GM18868 (cell line): ENCODE measurements at regions not wholly inside any gene's neighbourhood (a gene's known extent, or its start where the extent isn't known, plus 50 kb on each side); places are given as distances from the start of the nearest gene placed in this dataset.
A peak's percentile ranks its signal among the peaks of the same experiment; 100 is the strongest.
"Not testable (repeated sequence)": the region's sequence is repeated elsewhere in the genome, so short reads cannot be mapped to it uniquely, and the experiment has no call there.

Experiments used
- ATAC-seq: cut with Tn5 transposase; IDR thresholded peaks from one replicate; pipeline ENCODE4 v1.9.1; 2021; ENCODE audit warnings: mild to moderate bottlenecking, moderate library complexity; ENCODE audit not compliant: unreplicated experiment

DNA sequence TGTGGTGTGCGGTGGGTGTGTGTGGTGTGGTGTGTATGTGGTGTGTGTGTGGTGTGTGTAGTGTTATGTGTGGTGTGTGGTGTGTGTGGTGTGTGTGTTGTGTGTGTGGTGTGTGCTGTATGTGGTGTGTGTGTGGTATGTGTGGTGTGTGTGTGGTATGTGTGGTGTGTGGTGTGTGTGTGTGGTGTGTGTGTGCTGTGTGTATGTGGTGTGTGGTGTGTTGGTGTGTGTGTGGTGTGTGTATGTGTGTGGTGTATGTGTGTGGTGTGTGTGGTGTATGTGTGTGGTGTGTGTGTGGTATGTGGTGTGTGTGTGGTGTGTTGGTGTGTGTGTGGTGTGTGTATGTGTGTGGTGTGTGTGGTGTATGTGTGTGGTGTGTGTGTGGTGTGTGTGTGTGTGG, 144.3 kb downstream of the HSD17B3 start:
- ATAC-seq = no peak

DNA sequence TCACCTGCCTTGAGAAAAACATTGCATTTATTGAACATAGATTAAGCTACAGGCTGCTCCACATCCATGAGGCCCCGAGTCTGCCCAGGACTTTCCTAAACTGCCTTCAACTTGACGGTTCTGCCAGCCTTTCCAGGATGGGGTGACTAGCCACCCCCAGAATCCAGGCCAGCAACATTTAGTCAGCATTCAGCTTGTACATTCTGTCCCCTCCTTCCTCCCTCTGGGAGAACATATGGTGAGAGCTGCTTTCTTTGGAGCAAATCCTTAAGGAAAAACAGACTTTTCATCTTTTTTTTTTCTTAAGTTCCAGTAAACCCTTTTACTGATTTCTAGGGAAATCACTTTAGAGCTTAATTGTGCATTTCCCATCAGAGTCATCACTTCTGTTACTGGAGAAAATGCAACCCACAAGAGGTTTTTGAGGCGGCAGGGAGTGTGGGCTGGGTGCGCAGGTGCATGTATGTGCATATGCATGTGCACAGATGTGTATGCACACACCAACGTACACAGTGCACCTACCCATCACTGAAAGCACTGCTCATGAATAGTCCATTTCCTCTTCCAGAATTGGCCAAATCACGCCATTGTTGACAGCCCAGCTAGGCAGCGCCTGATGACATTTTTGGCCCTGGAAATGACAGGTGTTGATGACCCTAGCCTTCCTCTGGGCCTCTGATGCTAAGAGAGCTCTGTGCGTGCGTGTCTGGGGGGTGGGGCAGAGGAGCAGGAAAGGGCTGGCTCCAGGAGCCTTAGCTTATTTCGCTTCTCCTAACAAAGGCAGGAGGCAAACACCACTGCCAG, 145.6 kb downstream of the HSD17B3 start:
- no peak for ATAC-seq

DNA sequence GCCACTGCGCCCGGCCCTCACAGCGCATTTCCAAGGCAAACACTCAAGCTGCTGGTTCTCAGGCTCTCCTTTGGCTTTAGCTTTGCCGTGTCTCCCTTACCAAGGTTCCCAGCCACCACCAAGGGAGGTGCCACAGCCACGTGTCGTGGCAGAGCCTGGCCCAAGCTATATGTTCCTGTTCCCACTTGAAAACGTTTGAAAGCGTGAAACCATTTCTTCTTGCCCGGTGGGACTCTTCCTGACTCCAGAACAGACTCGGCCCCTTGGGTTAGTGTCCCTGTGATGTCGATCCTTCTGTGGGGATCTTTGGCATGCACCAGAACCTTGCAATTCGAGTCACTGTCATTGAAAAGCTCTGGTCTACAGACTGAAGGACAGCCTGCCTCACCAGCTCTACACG, 147.9 kb downstream of the HSD17B3 start:
- ATAC-seq = no peak

DNA sequence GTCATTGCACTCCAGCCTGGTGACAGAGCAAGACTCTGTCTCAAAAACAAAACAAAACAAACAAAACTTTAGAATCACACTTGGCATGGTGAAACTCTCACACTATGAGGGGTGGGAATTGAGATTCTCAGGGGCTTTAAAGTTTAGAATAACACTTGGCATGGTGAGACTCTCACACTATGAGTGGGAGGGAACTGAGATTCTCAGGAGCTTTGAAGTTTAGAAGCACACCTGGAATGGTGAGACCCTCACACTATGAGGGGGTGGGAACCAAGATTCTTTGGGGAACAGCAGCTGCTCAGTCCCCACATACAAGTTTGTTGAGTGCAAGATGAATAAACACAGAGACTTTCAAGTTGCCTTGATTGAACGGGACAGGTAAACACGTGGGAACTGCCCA, 149.4 kb downstream of the HSD17B3 start:
- peak; percentile 38 for ATAC-seq

DNA sequence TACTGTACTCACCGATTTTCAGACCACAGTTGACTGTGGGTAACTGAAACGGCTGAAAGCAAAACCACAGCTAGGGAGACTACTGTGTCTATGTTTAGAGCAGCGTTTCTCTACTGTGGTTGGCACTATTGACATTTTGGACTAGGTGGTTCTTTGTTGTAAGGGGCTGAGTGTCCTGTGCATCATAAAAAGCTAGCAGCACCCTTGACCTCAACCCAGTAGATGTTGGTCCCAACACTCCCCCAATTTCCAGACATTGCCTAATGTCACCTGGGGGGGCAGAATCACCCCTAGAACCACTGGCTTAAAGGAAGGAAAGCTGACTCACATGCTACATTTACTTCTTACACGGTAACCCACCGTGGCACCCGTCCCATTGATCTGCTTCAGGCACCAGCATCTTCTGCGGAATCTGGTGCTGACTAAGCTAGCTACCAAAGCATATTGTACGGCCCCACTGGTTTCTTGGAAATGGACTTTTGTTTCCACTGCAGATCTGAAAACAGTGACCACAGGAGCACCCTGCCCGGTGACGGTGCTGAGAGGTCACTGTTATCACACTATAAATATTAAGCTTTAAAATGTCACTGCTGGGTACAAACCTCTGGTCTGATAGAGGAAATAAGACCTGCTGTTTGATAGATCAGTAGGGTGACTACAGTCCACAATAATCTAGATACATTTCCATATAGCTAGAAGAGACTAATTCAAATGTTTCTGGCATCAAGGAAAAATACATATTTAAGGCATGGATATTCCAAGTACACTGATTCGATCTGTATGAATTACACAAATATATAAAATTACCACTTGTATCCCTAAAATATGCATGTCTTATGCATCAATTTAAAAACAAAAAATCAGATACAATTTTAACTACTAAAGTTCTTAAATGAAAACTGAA, 151.4 kb downstream of the HSD17B3 start:
- peak; percentile 87 for ATAC-seq

DNA sequence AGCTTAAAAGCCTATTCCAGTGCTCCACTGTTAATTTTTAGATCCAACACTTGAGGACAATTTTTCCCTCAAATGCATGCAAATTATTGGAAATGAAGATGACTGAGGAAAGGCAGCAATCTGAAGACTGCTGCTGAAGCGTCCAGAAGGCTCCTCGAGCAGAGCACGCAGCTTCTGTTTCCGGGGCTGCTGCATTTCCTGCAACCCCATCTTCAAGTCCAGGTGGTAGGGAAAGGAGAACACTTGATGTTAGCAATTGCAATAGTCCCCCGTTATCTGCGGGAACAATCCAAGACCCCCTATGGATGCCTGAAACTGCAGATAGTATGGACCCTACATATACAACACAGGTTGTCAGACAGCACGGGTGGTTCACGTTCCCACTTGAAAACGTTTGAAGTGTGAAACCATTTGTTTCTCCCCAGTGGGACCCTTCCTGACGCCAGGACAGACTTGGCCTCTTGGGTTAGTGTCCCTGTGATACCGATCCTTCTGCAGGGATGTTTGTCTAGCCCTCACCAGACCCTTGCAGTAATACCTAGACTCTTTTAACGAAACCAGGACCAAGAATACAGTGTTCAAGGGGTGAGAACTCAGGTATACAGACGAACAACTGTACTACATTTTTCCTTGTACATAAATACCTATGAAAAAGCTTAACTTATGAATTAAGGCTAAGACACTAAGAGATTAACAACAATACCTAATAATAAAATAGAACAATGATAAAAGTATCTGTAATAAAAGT, 152.3 kb downstream of the HSD17B3 start:
- peak; percentile 49 for ATAC-seq

DNA sequence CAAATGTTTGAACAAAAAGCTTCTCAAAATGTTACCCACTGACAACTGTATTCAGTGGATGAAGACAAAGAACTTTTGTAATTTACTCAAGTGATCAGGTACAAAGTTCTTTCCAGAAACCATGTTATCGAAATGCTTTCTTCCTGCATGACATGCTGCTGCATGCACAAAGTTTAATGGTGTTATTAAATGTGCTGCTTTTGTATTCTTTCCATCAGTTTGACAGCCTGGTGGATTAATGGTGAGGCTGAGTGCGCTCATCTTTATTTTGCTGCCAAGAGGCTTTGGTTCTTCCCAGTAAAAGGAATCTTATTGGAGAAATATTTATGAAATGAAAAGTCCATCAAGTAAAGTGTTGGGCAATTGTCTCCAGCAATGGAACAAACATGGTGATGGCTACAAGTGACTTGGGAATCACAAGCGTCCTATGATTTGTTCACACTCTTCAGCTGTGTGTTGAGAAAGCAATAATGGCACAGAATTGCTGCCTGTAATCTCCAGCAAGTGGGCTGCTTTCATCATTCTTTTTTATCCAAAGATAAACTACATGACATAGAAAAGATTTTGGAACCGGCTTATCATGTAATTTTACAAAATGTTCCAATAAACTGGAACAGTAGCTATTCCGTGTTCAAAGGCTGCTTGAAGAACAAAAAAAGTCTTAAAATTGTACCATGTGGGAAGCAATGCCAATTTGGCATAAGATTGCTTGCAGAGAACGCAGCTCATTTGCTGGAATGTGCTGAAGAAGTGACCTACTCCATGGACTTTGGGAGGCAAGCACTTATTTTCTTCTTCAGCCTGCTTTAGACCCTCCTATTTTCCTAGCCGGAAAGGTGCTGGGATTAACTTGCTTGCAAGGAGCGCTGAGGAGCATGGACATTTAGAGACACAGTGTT, 153.1 kb downstream of the HSD17B3 start:
- ATAC-seq = no peak

DNA sequence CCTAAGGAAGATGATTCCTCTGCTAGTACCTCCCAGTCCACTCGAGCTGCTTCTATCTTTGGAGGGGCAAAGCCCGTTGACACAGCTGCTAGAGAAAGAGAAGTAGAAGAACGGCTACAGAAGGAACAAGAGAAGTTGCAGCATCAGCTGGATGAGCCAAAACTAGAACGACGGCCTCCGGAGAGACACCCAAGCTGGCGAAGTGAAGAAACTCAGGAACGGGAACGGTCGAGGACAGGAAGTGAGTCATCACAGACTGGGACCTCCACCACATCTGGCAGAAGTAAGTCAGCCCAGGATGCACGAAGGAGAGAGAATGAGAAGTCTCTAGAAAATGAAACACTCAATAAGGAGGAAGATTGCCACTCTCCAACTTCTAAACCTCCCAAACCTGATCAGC, 154.9 kb downstream of the HSD17B3 start:
- ATAC-seq = not testable (repeated sequence)

DNA sequence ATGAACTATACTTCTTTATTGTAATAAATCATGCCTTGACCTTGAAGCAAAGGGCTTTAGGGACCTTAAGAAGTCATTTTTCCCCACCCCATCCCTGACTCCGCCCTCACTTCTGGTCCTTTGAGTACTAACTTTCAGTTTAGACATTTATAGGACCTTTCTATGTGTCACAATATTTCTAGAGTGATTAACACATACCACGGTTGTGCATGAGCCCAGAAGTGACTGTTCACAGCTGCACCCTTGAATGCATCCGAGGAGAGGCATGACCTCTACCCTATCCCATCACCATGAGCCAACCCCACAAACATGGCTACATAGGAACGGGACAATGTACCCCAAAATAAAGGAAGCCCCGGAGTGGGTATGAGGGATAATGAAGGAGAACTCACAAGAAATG, 160.3 kb downstream of the HSD17B3 start:
- no peak for ATAC-seq

DNA sequence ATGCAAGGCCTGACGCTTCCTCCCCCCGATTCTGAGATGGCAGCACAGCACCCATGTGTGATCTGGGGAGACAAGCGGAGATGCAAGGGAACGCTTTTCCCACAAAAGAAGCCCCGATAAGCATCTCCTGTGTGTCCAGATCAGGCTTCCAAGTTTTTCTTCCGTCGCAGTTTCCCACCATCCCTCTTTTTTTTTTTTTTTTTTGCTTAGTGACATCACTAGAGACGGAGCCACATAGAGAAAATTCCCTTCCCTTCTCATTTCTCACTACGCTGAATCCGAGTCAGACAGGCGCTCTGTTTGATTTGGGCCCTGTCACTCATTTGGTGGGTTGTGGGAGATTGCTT, 160.9 kb downstream of the HSD17B3 start:
- no peak for ATAC-seq

DNA sequence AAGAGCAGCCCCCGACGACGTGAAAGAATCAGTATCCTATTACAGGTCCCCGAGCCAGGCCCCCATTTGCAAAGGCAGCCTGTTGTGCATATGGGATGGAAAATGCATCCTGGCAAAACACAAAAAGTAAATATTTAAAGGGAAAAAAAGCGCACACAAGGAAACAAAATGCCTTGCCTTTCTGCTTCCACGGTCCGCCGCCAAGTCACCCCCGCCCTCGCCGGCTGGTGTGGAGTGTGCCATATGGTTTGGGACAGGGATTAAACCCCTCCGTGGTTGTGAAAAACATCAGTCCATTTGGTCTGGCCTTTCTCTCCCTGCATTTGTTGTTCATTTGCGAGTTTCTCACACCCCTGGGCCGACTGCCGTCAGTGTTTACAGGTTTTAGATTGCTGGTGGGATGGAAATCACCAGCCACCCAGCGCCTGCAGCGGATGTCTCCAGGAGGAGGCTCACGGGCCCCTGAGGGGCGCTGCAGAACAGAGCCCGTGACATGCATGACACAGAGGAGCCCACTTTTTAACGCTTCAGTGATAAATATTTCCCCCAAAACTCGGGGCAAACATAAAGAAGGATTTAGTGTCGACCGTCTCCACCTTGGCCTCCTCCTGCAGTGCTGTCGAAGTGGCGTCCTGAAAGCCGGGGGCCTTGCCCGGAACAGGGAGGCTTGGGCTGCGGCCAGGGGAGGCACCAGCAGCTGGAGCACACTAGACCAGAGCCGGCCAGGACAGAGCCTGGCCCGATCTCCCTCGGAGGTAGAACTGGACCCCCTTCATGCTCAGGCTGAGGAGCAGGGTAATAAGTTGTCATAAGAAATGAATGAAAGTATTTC, 161.5 kb downstream of the HSD17B3 start:
- no peak for ATAC-seq

DNA sequence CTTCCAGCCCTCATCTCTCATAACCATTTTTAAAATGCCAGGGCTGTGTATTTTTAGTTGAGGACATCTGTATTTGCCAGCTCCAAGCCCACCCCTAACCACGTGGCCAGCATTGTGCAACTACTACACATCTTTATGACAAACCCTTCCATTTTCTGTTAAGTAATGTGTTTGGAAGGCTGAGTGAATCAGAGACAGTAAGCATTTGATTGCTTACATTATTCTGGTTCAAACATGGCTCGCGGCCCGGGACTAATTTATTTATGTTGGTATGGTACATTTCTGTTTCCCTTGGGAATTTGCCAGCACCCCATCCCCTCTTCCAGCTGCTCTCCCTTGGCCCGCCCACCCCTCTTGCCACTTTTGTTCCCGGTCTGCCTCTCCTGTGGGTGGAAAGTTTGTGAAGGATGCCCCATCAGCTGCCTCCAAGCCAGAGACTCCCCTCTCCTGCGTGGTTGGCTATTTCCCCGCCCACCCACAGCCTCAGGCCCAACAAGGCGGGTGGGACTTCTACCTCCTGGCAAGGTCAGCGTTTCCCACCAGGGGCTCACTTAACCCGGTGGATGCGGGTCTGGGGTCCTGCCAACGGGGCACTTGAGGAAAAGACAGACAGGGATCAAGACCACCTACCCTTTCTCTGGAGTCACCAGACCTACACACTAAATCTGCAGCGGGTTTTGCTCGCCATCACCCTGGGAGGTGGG, 162.2 kb downstream of the HSD17B3 start:
- ATAC-seq = no peak

DNA sequence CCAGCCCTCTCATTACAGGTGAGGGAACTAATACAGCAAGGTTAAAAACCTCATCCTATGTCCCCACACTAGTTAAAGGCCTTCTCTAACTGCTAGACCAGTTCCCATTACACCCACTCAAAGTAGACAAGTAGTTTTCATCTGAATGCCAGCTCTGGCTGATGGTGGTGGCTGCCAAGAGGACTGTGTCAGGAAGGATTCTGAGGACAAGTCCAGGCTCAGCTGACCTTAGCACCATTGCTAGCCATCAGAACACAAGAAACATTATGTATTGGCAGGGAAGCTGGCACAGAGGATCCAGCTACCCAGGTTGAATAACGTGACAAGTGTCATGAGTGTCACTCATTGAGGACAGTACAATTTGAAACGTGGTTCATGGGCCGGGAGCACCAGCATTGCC, 163.4 kb downstream of the HSD17B3 start:
- ATAC-seq = no peak

DNA sequence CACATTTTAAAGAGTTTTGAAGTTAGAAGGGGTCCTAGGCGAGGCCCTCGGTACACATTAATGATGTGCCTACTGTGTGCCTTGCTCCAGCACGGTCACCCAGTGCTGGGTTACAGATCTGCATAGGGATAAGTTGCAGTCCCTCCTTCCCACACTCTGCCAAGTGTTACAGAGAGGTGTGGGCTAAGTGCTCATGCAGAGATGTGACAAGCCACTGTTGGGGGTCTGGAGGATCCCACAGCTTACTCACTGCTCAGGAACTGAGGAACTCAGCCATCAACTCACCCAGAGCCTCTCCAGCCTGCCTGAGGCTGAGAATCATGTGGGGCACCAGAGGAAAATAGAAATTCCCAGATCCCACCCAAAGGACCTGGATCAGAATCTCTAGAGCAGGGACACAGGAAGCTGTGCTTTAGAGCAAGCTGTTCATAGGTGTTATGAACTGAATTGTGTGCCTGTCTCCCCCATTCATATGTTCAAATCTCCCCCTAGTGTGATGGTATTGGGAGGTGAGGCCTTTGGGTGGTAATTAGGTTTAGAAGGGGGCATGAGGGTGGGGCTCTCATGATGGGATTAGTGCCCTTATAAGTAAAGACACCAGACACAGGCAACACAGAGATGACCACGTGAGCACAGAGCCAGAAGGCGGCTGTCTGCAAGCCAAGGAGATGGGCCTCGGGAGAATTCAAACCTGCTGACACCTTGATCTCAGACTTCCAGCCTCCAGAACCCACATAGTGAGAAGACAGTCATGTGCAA, 164.1 kb downstream of the HSD17B3 start:
- peak; percentile 38 for ATAC-seq

DNA sequence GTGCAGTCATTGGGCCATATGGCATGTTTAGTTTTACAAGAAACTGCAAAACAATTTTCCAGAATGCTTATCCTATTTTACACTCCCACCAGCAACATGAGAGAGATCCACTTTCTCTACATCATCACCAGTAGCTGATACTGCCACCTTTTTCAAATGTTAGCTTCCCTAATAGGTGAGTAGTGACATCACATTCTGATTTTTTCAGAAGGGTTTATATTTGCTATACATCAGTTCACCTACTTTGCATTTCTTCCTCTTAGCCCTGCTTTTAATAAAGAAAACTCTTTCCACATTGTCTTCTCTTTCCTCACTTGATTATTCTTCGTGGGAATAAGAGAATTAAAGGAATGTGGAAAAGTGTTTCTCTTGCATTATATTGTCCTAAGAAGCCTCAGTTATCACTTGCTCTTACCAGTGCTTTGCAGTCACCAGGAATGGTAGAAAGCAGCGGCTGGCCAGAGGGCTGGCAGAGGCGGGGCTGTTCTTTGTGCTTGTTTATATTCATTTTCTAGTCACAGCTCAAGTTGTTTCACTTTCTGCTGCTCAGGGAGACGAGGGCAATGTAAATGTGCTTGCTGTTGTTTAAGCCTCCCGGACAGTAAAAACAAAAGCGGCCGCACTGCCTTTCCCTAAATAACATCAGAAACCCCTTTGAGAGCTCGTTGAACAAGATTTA, 164.8 kb downstream of the HSD17B3 start:
- peak; percentile 95 for ATAC-seq

DNA sequence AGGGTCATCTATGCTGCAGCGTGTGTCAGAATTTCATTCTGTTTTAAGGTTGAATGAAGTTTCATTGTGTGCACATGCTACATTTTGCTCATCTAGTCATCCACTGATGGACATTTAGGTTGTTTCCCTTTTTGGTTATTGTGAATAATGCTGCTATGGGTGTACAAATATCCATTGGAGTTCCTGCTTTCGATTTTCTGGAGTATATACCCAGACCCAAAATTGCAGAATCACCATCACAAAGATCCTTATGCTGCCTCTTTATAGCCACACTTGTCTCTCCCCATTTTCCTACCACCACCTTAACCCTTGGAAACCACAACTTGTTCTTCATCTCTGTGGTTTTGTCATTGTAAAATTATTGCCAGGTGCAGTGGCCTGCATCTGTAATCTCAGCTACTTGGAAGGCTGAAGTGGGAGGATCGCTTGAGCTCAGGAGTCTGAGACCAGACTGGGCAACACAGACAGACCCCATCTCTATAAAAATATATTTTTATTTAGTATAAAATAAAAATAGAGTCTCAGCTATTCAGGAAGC, 166.2 kb downstream of the HSD17B3 start:
- no peak for ATAC-seq

DNA sequence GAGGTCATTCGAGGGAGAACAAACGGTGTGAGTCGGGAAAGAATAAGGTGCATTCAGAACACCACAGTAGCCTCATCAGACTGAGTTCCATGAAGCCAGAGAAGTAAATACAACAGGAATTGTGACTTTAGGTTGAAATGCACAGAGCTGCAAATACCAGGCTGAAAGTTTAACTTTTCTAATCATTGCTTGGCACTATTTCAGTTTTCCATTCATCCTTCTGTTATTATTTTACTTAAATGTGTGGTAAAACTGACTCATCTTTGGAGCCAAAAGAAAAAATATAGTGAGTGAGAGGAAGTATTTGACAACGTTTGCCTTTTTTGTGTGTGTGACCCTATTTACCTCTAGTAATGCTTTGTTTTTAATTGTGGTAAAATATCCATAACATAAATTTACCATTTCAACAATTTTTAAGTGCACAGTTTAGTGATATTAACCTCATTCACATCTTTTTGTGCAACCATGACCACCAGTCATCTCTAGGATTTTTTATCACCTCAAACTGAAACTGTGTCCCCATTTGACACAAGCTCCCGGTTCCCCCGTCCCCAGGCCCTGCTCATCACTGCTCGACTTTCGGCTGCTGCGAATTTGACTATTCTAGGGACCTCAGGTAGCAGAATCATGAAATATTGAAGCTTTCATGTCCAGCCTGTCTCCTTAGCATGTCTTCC, 166.8 kb downstream of the HSD17B3 start:
- no peak for ATAC-seq
